ENCODE measurements at regions not wholly inside any gene's neighbourhood (a gene's known extent, or its start where the extent isn't known, plus 50 kb on each side); places are given as distances from the start of the nearest gene placed in this dataset.
"Not testable (repeated sequence)": the region's sequence is repeated elsewhere in the genome, so short reads cannot be mapped to it uniquely, and the experiment has no call there.

- DNase-seq = no peak
Observed at GRCh38 chr2:16114836-16115235, 174.5 kb downstream of the MYCN start.

- DNase-seq = no peak
Observed at GRCh38 chr2:16114070-16114469, 173.7 kb downstream of the MYCN start.

GRCh38 chr2:16113568-16113967, 173.2 kb downstream of the MYCN start:
- DNase-seq = no peak

DNA sequence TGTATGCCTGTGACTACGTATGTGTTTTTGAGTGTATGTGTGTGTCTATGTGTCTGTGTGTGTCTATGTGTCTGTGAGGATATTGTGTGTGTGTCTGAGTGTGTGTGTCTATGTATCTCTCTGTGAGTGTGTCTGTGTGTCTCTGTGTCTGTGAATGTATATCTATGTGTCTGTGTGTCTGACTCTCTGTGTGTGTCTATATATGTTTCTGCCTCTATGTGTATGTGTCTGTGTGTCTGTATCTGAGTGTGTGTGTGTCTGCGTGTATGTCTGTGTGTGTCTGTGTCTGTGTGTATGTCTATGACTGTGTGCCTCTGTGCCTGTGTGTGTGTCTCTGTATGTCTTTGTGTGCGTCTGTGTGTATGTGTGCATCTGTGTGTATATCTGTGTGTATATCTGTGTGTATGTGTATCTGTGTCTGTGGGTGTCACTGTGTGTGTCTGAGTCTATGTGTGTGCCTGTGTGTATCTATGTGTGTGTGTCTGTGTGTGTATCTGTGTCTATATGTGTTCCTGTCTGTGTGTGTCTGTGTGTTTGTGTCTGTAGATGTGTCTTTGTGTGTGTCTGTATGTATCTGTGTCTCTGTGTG, 172.7 kb downstream of the MYCN start:
- no peak for DNase-seq

DNA sequence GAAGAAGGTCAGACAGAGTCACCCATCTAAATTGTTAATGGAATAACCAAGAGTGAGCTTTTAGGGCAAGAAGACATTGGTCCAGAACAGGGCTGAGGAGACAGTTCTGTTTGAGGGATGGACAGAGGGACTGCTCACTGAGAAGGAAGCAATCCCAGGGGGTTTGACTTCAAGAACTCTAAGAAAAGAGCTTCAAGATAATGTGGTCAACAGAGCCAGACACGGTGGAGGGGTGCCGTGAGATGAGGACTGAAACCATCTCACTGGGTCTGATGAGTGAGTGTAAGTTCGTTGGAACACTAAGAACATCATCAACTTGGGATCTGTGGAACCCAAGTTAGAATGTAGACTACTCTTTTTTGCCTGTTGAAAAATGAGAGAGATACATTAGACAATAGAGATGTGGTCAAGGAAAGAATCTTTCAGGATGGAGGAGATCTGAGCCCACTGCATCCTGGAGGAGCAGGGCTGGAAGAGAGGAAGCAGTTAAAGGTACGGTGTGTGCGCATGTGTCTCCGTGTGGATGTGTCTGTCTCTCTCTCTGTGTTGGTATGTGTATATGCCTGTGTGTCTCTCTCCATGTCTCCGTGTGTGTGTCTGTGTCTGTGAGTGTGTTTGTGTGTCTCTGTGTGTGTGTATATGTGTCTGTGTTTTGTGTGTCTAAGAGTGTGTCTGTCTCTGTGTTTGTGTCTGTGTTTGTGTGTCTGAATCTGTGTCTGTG, 172.1 kb downstream of the MYCN start:
- DNase-seq = no peak

GRCh38 chr2:16111838-16112210, 171.5 kb downstream of the MYCN start:
- DNase-seq = no peak

- no peak for DNase-seq
Observed at GRCh38 chr2:16109821-16110310, 169.5 kb downstream of the MYCN start.

GRCh38 chr2:16109368-16109820, 169.0 kb downstream of the MYCN start:
- no peak for DNase-seq

- no peak for DNase-seq
Observed at GRCh38 chr2:16107246-16107645, 166.9 kb downstream of the MYCN start.

DNA sequence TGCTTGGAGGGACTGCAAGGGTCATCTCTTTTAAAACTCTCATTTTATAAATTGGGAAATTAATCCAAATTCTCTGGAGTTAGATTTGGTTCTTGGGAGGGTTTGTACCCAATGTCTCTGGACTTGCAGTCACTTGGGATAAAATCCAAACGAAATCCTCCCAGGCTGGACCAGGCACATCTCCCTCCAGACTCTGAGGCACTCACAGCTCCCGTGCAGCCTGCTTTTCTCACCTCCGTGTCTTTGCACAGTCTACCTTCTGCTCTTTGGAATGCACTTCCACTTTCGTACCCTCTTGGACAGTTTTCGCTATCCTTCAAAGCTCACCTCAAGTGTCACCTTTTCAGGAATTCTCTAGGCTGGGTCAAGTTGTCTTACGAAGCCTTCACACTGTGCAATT, 166.3 kb downstream of the MYCN start:
- no peak for DNase-seq

- DNase-seq = no peak
Observed at GRCh38 chr2:16105669-16106281, 165.4 kb downstream of the MYCN start.

- DNase-seq = no peak
Observed at GRCh38 chr2:16104949-16105668, 164.8 kb downstream of the MYCN start.

- DNase-seq = no peak
Observed at GRCh38 chr2:16104315-16104948, 164.1 kb downstream of the MYCN start.

GRCh38 chr2:16103614-16104314, 163.4 kb downstream of the MYCN start:
- no peak for DNase-seq

DNA sequence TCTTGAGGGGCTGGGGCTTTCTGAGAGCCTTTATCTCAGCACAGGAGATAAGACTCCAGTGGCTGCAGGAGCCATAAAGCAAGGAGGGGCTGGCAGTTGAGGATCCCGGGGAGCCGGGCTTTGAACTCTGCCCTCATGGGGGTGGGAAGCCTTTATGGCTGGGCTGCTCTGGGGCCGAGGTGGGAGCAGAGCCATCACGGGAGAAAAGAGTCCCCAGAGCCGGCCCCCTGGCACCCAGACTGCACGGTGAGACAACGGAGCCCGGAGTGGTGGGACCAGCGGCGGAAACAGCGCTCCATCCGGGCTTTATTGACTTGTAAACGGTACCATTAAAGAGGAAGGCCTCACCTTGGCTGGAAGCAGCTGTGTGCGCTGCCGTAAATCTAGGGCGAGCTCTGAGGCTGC, 162.6 kb downstream of the MYCN start:
- no peak for DNase-seq

DNA sequence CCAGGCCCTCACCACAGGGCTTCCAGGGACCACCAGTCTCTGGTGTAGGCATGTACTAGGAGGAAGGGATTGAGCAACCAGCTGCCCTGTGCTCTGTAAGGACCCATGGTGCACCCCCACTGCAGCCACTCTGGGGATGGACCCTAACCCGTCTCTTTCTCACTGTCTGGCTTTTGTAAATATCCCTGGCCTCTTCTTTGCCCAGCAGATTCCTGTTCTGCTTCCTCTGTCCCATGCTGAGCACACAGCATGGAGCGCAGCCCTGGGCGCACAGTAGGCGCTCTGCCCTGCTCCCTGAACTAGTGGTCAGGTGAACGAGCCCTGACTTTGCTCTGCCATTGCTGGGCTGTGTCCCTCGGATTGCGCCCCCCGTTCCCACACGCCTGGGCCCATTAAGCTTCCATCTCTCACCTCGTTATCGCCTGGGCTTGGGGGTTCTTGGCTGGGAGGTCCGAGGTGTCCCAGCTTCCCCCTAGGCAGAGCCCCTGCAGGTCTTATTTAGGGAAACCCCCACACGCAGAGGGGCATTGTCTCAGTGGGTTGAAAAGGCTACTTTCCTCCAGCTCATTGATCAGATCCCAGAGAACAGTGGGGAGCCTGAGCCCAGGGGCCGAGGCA, 162.1 kb downstream of the MYCN start:
- no peak for DNase-seq

DNA sequence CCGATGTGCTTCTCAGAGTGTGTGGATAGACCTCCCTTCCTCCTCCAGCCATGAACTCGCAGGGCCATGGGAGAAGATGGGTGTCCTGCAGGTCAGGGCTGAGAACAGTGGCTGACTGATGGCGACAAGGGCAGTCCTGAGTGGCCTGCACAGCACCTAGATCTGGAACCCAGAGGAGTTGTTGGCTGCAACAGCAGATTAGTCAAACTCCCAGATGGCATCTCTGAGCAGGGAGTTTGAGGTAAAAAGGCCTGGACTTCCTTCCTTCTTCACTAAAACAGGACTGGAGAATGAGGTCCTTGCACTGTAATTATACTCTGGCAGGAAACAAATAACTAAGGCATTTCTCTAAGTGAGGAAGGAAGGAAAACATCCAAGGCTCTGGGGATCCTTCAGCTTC, 160.8 kb downstream of the MYCN start:
- no peak for DNase-seq

DNA sequence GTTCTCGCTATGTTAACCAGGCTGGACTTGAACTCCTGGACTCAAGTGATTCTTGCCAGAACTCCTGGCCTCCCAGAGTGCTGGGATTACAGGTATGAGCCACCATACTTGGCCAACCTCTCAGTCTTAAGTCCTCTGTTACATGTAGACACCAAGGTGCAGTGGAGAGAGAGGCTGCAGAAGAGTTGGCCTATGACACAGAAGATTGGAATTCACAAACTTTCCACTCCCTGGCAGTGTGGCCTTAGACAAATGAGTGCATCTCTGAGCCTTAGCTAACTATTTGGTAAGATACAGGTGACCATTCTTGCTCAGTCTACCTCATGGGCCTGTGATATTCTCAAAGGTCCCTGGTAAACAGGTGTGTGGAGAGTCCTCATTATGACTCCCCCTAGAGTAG, 159.7 kb downstream of the MYCN start:
- no peak for DNase-seq

DNA sequence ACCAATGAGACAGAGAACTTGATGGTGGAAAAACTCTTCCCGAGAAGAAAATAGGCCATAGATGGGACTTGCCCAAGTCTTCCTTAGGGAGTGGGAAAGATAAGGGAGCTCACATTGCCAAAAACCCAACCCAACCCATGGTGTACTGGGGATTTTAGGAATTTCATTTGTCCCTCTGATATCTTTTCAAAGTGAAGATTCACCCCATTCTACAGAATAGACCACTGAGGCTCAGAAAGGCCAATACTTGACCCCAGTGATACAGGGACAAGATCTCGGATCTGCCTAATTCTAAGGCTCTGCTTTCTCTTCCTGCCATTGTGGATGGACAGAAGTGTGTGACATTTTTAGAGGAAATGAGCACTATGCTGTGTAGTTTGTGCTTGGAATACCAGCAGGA, 159.0 kb downstream of the MYCN start:
- DNase-seq = no peak

DNA sequence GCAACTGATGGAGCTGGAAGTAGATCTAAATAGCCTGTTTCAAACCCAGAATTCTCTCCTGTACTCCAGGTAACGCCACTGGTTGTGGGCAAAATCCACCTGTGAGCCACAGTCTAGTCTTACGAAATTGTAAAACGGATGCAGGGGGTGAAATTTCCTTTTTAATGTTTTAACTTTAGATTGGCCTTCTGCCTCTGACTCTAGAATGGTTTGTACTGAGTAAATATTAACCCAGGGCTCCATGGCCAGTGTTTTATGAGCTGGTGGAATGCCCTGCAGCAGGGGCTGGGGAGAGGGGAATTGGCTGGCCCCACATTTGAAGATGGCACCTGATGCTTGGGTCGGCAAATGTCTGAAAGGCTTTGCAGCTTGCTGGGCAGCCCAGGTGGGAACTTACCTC, 156.6 kb downstream of the MYCN start:
- no peak for DNase-seq

DNA sequence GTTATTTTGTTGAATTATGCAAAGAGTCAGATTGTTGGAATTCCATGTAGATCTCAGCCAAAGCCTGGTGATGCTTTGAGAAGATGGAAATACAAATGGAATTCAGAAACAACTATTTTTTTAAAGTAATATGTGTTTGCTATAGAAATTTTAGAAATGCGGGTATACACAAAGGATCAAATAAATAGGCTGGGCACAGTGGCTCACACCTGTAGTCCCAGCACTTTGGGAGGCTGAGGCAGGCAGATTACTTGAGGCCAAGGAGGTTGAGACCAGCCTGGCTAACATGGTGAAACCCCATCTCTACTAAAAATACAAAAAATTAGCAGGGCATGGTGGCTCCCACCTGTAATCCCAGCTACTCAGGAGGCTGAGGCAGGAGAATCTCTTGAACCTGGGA, 155.1 kb downstream of the MYCN start:
- DNase-seq = not testable (repeated sequence)

DNA sequence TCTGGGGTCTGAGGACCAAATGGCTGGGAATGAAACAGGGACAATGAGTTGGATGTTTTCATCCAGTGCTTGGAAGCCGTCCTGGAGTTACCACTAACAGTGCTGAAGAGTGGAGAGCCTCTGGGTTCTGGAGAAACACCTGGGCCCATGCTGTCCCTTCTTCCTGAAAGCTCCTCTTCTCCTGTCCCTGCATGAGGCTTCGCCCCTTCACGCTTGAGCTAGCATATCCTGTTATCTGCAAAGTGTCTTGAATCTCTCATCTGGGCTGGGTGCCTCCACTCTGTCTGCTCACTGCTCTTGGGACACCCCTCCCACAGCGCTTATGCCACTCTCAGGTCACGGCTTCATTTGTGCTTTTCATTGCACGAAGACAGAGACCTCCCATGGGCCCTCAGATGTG, 154.5 kb downstream of the MYCN start:
- no peak for DNase-seq

All from fibroblast of skin of back (primary cell).